ENCODE measurements at regions not wholly inside any gene's neighbourhood (a gene's known extent, or its start where the extent isn't known, plus 50 kb on each side); places are given as distances from the start of the nearest gene placed in this dataset.

- no peak for DNase-seq (ENCODE audit: low spot score)
- BruUV-seq (replicated peaks), result no TSS peak
- no peaks in the 10 kb centered on the region for H3K36me3 ChIP-seq (ENCODE audit: insufficient read depth, low read length, poor library complexity, severe bottlenecking)
- TF ChIP-seq EZH2 (IDR thresholded peaks at IDR 0.05; ENCODE audit: borderline replicate concordance, low read depth, low read length, poor library complexity, severe bottlenecking), result no peak
- TF ChIP-seq, protein P1, sequence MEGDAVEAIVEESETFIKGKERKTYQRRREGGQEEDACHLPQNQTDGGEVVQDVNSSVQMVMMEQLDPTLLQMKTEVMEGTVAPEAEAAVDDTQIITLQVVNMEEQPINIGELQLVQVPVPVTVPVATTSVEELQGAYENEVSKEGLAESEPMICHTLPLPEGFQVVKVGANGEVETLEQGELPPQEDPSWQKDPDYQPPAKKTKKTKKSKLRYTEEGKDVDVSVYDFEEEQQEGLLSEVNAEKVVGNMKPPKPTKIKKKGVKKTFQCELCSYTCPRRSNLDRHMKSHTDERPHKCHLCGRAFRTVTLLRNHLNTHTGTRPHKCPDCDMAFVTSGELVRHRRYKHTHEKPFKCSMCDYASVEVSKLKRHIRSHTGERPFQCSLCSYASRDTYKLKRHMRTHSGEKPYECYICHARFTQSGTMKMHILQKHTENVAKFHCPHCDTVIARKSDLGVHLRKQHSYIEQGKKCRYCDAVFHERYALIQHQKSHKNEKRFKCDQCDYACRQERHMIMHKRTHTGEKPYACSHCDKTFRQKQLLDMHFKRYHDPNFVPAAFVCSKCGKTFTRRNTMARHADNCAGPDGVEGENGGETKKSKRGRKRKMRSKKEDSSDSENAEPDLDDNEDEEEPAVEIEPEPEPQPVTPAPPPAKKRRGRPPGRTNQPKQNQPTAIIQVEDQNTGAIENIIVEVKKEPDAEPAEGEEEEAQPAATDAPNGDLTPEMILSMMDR (conservative IDR thresholded peaks at IDR 0.05; ENCODE audit: low read depth, low read length), result no peak
- H3K4me3 ChIP-seq (ENCODE audit: low read depth, low read length, poor library complexity, severe bottlenecking), result no peak overlapping the region
- H3K27ac ChIP-seq (ENCODE audit: low read depth, low read length, poor library complexity, severe bottlenecking), result no peak overlapping the region
- ChIA-PET POLR2A (ENCODE audit: low non-redundant PET) (no interaction called here), CTCF (no interaction called here)
- H3K4me1 ChIP-seq (ENCODE audit: insufficient read depth, low read length, poor library complexity, severe bottlenecking), result no peaks in the 10 kb centered on the region
- H3K27me3 ChIP-seq (replicated peaks; ENCODE audit: insufficient read depth, low read depth, low read length, poor library complexity), result no peaks in the 10 kb centered on the region
- no peaks in the 10 kb centered on the region for H3K9me3 ChIP-seq (ENCODE audit: low read depth, low read length, poor library complexity, severe bottlenecking)
- intact Hi-C loops (cut with micrococcal nuclease; ENCODE audit: unreplicated experiment), result no loop called here
These were observed 54.2 kb upstream of the BASP1 start for GRCh38 chr5:17163221-17163620.

- POLR2A ChIA-PET (ENCODE audit: low non-redundant PET), result no interaction called here
- TF ChIP-seq EZH2 (IDR thresholded peaks at IDR 0.05; ENCODE audit: borderline replicate concordance, low read depth, low read length, poor library complexity, severe bottlenecking), result no peak
- Histone ChIP-seq H3K4me3 (ENCODE audit: low read depth, low read length, poor library complexity, severe bottlenecking) (no peak overlapping the region), H3K9me3 (ENCODE audit: low read depth, low read length, poor library complexity, severe bottlenecking) (no peaks in the 10 kb centered on the region), H3K36me3 (ENCODE audit: insufficient read depth, low read length, poor library complexity, severe bottlenecking) (no peaks in the 10 kb centered on the region), H3K4me1 (ENCODE audit: insufficient read depth, low read length, poor library complexity, severe bottlenecking) (peaks cover 27% of the 10 kb centered on the region), H3K27ac (ENCODE audit: low read depth, low read length, poor library complexity, severe bottlenecking) (no peak overlapping the region), H3K27me3 (replicated peaks; ENCODE audit: insufficient read depth, low read depth, low read length, poor library complexity) (no peaks in the 10 kb centered on the region)
- intact Hi-C loops (cut with micrococcal nuclease; ENCODE audit: unreplicated experiment), result no loop called here
- no TSS peak for BruUV-seq (replicated peaks)
- DNase-seq (ENCODE audit: low spot score), result no peak
- CTCF ChIA-PET, result no interaction called here
These were observed 50.1 kb upstream of the BASP1 start for GRCh38 chr5:17167171-17167891.
